ENCODE measurements at regions not wholly inside any gene's neighbourhood (a gene's known extent, or its start where the extent isn't known, plus 50 kb on each side); places are given as distances from the start of the nearest gene placed in this dataset.
A peak's percentile ranks its signal among the peaks of the same experiment; 100 is the strongest.

DNA sequence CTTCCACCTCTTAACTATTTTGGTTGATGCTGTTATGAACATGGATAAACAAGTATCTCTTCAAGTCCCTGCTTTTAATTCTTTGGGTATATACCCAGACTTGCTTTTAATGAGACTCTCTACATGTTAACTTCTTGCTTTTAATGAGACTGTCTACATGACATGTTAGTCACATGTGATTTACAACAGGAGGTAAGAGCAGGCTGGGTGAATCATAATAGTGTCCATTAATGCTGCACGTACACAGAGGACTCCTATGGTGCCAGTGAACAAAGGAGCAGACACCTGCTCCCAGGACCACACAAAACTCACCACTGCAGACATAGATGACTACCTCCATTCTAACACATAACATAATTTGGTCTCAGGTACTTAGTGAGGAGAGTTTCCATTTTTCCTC, 273.4 kb upstream of the NSMCE3 start:
- H3K4me2 ChIP-seq: no peak overlapping the region
- no peak overlapping the region for H3K27ac ChIP-seq
- no peaks in the 10 kb centered on the region for H3K4me1 ChIP-seq
- ChIA-PET POLR2A (no interaction called here), CTCF (interaction anchor here (1.2 kb wide), 1 partner anchor 10 kb away, joined by 4 read pairs; no protein-coding TSS in a partner anchor)
- FAIRE-seq: peak; percentile 68
- peaks cover 28% of the 10 kb centered on the region for H3K9me3 ChIP-seq
- no peak for ATAC-seq
- 23% methylated on average over 1 of the region's 1 CpG for WGBS (ENCODE audit: missing lambda C conversion rate)
- no peak for DNase-seq (ENCODE audit: low read depth in 1 of 2, low spot score in 1 of 2)
- no peak overlapping the region for H3K4me3 ChIP-seq
- TF ChIP-seq NFE2L2 (conservative IDR thresholded peaks at IDR 0.05; ENCODE audit: low read length) (no peak), NPAS2 (CRISPR knock-in tag; IDR thresholded peaks at IDR 0.05; ENCODE audit: borderline replicate concordance) (no peak), SREBF2 (IDR thresholded peaks at IDR 0.05) (no peak), ZSCAN20 (CRISPR knock-in tag; IDR thresholded peaks at IDR 0.05) (no peak), HDAC2 (IDR thresholded peaks at IDR 0.05) (no peak), NR3C1 (IDR thresholded peaks at IDR 0.05) (no peak), MYC (IDR thresholded peaks at IDR 0.05; ENCODE audit: borderline replicate concordance, low read length) (no peak), PHF8 (IDR thresholded peaks at IDR 0.05; ENCODE audit: borderline replicate concordance, low read depth) (no peak), RNF2 (IDR thresholded peaks at IDR 0.05; ENCODE audit: borderline replicate concordance, low read depth) (no peak), KDM5A (IDR thresholded peaks at IDR 0.05) (no peak), CEBPB (IDR thresholded peaks at IDR 0.05) (no peak), ZC3H11A (IDR thresholded peaks at IDR 0.05) (no peak), HOXA7 (CRISPR knock-in tag; IDR thresholded peaks at IDR 0.05) (no peak), CBX2 (IDR thresholded peaks at IDR 0.05; ENCODE audit: borderline replicate concordance, low read depth) (no peak), FOSL2 (IDR thresholded peaks at IDR 0.05) (no peak), FOSL2 (CRISPR knock-in tag; IDR thresholded peaks at IDR 0.05) (no peak), RCOR1 (IDR thresholded peaks at IDR 0.05; ENCODE audit: low read depth, low read length) (no peak), SMC3 (IDR thresholded peaks at IDR 0.05) (no peak), CHD4 (IDR thresholded peaks at IDR 0.05; ENCODE audit: borderline replicate concordance) (no peak), RFX5 (IDR thresholded peaks at IDR 0.05) (no peak), GATA3 (IDR thresholded peaks at IDR 0.05; ENCODE audit: borderline replicate concordance) (no peak)

DNA sequence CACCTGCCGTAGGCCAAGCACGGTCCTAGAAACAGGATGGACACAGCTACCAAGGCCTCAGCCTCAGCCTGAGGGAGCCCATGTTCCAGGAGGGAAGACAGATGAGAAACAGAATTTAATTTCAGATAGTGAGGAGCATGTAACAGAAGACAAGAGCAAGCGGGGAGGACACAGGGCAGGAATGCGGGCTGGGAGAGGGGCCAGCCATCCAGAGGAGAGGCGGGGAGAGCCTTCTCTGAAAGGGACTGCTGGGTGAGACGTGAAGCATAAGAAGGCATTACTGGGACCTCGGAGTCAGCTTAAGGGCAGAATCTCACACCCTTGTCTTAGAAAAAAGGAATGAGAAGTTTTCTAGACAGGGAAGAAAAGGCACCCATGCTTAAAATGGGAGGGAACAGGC, 271.7 kb upstream of the NSMCE3 start:
- no peak overlapping the region for H3K4me3 ChIP-seq
- peaks cover 12% of the 10 kb centered on the region for H3K9me3 ChIP-seq
- ATAC-seq (no peak), DNase-seq (ENCODE audit: low read depth in 1 of 2, low spot score in 1 of 2) (no peak), FAIRE-seq (no peak)
- H3K4me2 ChIP-seq: no peak overlapping the region
- ChIA-PET CTCF (interaction anchor here (1.1 to 1.2 kb wide), 3 partner anchors 9 to 14 kb away, joined by 3 to 4 read pairs (median 3); no protein-coding TSS in a partner anchor), POLR2A (no interaction called here)
- H3K4me1 ChIP-seq: no peaks in the 10 kb centered on the region
- WGBS (ENCODE audit: missing lambda C conversion rate): 62% methylated on average over 7 of the region's 7 CpGs
- TF ChIP-seq, protein P1, sequence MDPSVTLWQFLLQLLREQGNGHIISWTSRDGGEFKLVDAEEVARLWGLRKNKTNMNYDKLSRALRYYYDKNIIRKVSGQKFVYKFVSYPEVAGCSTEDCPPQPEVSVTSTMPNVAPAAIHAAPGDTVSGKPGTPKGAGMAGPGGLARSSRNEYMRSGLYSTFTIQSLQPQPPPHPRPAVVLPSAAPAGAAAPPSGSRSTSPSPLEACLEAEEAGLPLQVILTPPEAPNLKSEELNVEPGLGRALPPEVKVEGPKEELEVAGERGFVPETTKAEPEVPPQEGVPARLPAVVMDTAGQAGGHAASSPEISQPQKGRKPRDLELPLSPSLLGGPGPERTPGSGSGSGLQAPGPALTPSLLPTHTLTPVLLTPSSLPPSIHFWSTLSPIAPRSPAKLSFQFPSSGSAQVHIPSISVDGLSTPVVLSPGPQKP (IDR thresholded peaks at IDR 0.05; ENCODE audit: low read depth, low read length): no peak
- H3K27ac ChIP-seq: no peak overlapping the region

GRCh38 chr15:29540479-29540878, 270.9 kb upstream of the NSMCE3 start:
- no peak overlapping the region for H3K4me2 ChIP-seq
- DNase-seq (ENCODE audit: low read depth in 1 of 2, low spot score in 1 of 2) (no peak), FAIRE-seq (peak; percentile 91), ATAC-seq (no peak)
- WGBS (ENCODE audit: missing lambda C conversion rate): 60% methylated on average over 5 of the region's 5 CpGs
- H3K9me3 ChIP-seq: peaks cover 4% of the 10 kb centered on the region; the same call in 2 of the 3 replicates
- TF ChIP-seq NFE2L2 (conservative IDR thresholded peaks at IDR 0.05; ENCODE audit: low read length) (no peak), RFX5 (IDR thresholded peaks at IDR 0.05) (no peak), RAD21 (conservative IDR thresholded peaks at IDR 0.05 in 1 of 2, IDR thresholded peaks at IDR 0.05 in 1 of 2) (no peak), MAFK (IDR thresholded peaks at IDR 0.05; ENCODE audit: partially characterized antibody) (no peak), MAZ (IDR thresholded peaks at IDR 0.05; ENCODE audit: borderline replicate concordance, low read depth, low read length) (no peak), POLR2A (IDR thresholded peaks at IDR 0.05; ENCODE audit: low read length) (no peak)
- TF ChIP-seq, protein P2, sequence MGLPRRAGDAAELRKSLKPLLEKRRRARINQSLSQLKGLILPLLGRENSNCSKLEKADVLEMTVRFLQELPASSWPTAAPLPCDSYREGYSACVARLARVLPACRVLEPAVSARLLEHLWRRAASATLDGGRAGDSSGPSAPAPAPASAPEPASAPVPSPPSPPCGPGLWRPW (IDR thresholded peaks at IDR 0.05): no peak
- TF ChIP-seq, protein P3, sequence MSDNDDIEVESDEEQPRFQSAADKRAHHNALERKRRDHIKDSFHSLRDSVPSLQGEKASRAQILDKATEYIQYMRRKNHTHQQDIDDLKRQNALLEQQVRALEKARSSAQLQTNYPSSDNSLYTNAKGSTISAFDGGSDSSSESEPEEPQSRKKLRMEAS (IDR thresholded peaks at IDR 0.05): no peak
- H3K27ac ChIP-seq: no peak overlapping the region
- H3K4me1 ChIP-seq: no peaks in the 10 kb centered on the region
- ChIA-PET POLR2A (no interaction called here), CTCF (no interaction called here)
- H3K4me3 ChIP-seq: no peak overlapping the region
